ENCODE measurements at regions not wholly inside any gene's neighbourhood (a gene's known extent, or its start where the extent isn't known, plus 50 kb on each side); places are given as distances from the start of the nearest gene placed in this dataset.
"Not testable (repeated sequence)": the region's sequence is repeated elsewhere in the genome, so short reads cannot be mapped to it uniquely, and the experiment has no call there.

DNA sequence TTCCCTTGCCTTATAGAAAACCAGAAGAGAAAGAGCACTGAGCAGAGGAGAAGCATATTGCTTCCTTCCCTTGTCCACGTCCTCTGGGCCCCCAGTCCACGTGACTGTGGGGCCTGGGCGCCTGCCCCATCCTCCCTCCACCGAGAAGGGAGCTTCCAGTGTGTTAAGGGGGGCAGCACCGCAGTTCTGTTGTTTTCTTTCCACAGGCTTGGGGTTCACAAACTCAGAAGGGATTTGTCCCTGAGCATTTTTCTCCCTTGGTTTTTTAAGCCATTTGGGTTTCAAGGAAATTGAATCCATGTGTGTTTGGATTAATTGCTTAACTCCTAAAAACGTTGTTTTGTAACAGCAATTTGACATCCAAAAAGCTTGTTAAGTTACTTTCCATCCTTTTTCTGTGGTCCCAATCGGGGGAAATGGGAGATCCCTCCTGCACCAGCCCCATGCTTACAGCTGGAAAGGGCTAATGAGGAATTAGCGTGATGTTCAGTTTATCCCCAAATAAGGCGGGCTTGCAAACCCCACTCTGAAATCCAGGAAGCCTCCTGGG lies 347.5 kb upstream of the TNRC6C start:
- DNase-seq, result no peak

DNA sequence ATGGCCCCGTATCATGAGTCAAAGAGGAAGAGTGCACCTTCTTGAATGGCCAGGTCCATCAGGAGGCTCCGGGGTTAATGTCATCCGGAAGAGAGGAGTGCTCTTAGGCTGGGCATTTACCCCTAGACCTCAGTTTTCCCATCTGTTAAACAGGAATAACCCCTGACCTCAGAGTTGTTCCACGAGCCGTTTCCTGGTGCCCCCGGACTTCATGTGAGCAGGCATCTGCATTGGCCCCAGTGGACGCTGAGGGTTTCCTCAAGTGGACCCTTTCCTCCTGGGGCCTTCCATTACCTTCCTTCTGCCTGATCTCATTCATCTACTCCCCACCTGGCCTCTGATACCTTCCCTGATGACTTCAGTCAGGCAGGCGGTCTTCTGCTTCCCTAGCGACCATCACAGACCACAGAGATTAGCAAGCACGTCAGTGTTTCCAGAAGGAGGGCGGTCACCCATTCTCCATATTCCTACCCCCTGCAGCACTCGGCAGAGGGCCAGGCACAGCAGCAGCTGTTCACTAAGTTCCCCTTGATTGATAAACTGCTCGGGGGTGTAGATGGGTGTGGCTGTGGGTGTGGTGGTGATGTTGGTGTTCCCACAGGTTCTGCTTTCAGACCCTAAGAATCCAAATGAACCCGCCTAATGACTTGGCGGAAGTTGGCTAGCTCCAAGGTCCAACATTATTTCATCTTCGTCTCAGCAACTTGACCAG lies 346.6 kb upstream of the TNRC6C start:
- no peak for DNase-seq

DNA sequence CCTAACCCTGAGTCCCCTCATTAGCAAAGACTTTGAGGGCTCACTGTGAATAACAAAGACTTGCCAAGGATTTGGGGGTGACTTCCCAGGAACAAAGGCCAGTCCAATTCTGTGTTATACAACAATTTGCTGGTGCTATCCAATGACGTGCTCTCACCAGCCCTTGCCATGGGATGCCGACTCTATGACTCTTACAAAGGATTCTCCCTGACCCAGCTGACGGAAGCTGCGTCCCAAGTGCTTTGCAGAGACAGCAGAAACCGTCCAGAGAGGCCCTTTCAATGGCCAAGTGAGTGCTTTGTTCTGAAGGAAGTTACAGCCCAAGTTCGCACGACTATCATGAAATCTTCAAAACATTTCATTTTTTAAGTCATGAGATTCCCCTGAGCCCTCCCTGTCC lies 345.3 kb upstream of the TNRC6C start:
- no peak for DNase-seq

DNA sequence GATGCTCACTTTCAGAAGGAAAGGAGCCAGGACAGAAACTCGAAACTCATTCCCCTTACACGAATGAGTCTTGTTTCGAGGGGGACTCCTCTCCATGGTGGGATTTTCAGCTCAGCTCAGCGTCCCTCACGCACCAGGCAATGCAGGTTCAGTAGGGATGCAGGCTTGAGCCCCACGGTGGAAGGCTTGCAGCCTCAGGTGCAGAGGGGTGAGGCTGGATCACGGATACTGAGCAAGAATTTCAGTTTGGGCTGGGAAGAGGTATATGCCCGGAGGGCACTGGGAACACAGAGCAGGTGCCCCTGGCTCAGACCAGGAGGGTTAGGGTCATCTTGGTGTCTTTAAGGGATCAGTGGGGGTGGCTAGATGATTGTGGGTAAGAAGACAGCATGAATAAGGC lies 344.9 kb upstream of the TNRC6C start:
- no peak for DNase-seq

DNA sequence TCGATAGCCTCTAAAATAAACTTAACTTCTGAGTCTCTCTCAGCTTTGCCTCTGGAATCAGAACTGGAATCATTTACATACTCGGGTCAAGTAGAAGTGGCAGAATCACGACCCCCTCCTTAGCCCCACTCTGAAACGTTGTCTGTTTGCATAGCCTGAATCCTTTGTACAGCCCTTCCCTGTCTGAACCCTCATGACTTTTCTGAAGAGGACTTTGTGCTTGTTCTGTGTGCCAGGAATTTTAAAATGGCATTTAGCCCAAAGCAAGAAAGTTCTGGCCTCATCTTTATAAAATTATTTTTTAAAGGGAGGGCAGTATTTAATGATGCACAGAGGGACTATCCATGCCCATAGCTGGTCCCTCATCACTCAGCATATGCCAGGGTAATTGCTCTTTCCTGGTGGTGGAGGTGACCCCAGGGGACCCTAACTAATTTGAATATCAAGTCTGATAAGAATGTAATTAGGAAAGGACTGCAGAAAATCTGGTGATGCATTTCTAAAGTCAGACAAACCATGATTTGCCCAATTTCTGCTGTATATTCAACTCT lies 342.7 kb upstream of the TNRC6C start:
- DNase-seq, result no peak

DNA sequence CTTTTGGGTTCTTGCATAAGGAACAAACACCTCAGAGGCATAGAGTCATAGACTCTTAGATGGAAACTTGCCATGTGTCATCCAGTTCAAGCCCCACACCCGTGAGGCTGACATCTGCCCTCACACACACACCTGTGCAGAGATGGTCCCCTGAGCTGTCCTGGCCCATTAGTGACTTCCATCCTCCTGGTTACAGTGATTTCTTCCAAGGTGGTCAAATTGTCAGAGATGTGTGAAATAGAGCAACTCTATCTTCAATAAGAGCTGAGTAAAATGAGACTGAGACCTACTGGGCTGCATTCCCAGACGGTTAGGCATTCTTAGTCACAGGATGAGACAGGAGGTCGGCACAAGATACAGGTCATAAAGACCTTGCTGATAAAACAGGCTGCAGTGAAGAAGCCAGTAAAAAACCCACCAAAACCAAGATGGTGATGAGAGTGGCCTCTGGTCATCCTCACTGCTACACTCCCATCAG lies 342.2 kb upstream of the TNRC6C start:
- DNase-seq, result no peak

DNA sequence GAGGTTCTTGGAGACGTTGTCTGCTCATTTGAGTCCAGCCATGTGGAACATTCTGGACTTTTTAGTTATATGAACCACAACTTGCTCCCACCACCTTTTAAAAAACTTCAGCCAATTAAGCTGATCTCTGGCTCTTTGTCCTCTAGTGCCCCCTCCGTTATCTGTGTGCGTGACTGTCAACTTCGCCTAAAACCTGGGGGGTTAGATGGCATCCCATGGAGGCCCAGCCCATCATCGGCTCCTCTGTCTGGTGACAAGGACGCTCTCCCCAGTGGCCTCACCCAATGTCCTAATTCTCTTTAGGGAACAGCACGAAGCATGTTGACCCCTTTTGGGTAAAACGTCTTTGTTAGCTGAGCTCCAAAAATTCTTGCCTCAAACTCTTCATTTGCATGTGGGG lies 341.0 kb upstream of the TNRC6C start:
- no peak for DNase-seq

DNA sequence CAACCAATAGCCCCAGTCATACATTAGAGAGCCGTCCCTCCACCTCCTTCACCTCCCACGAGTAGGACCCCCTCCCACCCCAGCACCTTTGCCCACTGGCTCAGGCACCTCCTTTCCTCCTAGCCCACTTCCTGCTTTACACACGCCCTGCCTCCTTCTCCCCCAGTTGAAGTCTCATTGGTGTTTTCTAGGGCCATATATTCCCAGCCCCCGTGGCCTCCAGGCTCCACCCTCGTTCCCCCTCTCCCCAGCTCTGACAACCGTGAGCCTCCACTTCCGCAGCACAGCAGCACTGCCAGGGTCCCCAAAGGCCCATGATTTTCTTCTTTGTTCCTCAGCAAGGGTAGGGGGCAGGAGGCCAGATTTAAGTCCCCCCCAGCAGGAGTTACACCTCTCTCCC lies 340.3 kb upstream of the TNRC6C start:
- no peak for DNase-seq

DNA sequence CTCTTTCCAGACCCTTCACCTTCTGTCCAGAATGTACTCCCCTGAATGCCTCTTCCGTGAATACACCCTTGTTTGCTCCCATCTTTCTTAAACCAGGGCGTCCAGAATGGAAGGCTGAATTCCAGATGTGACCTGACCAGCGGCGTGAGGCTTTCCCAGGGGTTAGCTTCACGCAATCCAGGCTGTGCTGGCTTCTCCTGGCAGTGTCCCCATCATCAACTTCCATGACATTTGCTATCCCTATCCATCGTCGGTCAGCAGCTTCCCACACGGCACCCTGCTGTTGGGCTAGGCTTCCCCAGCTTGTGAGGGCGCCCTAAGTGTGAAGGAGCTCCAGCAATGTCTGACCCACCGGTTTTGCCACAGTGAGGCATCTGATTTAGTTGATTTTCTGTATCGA lies 339.8 kb upstream of the TNRC6C start:
- no peak for DNase-seq

DNA sequence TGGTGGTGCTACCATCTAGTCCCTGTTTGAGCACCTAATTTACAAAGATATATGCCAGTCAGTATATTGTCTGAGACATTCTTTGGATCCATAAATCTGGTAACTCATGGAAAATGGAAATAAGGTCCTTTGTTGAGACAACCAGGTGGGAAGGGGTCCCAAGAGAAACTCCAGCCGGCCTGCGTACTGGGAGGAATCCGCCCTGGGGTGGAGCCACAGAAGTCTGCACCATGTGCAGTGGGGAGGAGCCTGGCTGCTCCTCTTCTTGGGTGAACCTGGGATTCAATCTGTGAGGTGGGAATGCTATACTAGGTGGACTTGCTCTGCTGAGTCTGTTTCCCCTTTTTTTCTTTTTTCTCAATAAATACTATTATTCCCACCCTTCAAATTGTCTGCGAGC lies 339.2 kb upstream of the TNRC6C start:
- no peak for DNase-seq

DNA sequence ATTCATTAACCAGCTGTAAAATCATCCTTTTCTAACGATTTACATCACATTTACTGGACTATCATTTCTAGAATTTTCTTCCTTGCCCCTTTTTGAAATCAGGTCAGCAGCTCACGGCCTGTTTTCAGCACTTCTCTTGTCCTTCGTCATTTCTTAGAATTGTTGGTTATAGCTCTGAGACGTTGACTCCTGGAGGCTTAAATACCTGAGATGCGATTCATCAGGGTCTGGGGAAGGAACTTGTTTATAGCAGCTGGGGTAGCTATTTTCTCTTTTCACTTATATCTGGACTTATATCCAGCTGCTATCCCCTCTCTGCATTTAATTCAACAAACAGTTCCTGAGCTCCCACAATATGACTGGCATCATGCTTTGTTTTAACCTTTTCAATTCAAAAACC lies 338.7 kb upstream of the TNRC6C start:
- no peak for DNase-seq

DNA sequence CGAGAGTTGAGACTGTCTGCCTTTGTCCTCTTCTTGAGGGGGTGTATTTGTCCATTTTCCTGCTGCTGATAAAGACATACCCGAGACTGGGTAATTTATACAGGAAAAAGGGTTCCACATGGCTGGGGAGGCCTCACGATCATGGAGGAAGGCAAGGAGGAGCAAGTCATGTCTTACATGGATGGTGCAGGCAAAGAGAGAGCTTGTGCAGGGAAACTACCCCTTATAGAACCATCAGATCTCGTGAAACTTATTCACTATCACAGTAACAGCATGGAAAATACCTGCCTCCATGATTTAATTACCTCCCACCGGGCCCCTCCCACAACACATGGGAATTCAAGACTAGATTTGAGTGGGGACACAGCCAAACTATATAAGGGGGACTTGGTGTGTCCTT lies 338.2 kb upstream of the TNRC6C start:
- DNase-seq, result no peak

DNA sequence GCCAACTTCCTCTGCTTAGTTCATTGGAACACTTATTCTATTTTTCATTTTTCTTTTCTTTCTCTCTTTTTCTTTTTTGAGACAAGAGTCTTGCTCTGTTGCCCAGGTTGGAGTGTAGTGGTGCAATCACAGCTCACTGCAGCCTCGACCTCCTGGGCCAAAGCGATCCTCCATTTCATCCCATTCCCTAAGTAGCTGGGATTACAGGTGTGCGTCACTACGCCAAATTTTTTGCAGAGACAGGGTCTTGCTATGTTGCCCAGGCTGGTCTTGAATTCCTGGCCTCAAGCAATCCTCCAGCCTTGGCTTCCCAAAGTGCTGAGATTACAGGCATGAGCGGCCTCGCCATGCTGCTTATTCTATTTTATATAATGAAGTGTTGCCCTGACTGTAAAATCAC lies 336.4 kb upstream of the TNRC6C start:
- DNase-seq, result not testable (repeated sequence)

DNA sequence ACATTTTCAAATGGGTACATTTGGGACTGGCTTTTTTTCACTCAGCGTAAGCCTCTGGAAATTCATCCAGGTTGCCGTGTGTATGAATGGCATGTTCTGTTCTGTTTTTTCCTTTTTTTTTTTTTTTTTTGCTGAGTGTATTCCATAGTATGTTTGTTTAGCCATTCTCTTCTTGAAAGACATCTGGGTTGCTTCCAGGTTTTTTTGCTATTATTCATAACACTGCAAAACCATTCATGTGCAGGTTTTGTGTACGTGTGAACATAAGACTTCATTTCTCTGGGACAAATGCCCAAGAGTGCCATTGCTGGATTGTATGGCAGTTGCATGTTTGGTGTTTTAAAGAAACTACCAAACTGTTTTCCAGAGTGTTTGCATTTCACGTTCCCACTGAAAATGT lies 335.9 kb upstream of the TNRC6C start:
- DNase-seq, result no peak

DNA sequence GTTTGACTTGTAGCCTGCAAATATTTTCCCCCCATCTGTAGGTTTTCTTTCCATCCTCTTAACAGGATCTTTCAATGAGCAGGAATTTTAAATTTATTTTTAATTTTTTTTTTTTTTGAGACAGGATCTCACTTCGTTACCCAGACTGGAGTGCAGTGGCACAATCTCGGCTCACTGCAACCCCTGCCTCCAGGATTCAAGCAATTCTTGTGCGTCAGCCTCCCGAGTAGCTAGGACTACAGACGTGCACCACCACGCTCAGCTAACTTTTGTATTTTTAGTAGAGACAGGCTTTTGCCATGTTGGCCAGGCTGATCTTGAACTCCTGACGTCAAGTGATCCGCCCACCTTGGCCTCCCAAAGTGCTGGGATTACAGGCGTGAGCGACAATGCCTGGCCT lies 335.2 kb upstream of the TNRC6C start:
- not testable (repeated sequence) for DNase-seq

DNA sequence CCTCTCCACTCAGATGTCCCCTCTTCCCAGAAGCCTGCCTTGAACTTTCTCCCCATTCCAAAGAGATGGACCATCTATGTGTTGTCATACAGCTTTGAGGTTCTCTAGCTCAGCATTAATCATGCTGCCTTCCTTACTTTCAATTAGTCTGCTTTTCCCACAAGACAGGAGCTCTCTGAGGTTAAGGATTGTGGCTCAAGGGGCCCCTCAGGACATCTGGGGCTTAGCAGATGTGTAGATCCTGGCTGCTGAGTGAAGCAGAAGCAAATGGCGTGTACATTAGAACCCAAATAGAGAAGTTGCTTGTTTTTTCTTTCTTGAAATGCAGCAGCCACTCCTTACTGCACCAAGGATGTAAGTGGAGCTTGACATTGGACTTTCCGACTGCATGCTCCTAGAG lies 330.5 kb upstream of the TNRC6C start:
- DNase-seq, result no peak

DNA sequence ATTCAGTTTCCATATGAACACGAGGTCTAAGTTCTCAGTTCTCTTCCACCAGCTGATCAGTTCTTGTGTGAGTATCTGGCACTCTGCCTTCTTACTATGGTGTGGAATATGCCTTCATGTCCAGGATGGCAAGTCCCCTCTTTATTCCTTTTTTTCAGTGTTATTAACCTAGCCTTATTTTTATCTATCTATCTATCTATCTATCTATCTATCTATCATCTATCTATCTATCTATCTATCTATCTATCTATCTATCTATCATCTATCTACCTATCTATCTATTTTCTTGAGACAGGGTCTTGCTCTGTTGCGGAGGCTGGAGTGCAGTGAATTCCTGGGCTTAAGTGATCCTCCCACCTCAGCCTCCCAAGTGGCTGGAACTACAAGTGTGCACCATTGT lies 329.2 kb upstream of the TNRC6C start:
- DNase-seq, result not testable (repeated sequence)

DNA sequence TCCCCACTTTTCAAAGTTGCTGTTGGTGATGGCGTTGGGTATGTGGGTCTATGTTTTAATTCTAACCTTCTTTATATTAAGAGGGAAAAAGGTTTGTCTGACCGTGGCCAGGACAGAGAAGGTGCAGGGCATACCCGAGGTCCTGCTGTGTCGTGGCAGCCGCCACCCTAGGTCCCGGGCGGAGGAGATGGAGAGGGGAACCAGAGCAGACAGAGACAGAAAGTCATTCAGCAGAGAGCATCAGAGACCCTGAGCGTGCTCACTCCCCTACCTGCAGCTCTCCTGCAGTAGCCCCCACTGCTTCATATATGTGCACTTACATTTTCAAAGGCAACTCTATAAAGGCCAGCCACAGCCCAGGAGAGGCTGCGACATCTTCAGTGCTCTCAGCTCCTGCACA lies 327.2 kb upstream of the TNRC6C start:
- no peak for DNase-seq

DNA sequence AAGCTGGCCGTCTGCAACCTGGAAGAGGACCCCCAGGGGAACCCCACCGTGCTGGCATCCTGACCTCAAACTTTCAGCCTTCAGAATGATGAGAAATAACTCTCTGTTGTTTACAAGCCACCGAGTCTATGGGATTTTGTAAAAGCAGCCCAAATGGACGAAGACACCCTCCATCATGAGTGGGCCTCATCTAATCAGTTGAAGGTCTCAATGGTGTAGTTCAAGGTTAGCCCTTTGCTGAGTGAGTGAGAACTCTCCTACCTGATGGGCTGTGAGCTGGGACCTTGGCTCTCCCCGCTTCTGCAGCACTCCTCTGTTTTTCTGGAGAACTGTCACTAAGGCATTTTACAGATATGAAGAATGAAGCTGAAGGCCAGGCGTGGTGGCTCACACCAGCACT lies 325.9 kb upstream of the TNRC6C start:
- no peak for DNase-seq

DNA sequence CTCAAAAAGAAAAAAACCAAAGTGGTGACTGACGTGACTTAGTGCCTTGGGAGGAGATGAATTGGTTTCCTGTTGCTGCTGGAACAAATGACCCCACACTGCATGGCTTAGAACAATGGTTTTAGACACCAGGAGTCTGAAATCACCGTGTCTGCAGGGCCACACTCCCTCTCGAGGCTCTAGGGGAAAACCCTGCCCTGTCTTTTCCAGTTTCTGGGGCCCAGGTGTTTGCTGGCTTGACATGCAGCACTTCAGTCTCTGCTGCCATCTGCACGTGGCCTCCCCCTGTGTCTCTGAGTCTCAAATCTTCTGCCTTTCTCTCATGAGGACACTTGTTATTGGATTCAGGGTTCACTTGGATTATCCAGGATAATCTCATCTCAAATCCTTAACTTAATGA lies 323.8 kb upstream of the TNRC6C start:
- DNase-seq, result no peak

DNA sequence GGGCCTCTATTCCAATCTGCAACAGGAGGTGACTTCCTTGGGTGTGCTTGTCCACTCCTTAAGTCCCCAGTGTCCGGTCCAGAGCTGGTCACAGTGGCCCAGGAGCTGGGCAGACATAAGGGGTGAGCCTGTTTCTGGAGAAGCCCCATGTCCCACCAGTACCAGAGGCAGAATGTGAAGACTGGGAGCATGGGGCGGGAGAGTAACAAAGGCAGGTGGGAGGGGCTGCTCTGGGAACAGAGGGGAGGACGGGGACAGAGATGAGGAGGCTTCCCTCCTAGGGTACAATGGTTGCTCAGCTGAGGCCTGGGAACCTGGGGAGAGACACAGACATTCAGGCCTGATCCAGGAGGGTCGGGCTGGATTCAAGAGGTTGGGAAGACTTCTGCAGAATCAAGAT lies 323.3 kb upstream of the TNRC6C start:
- no peak for DNase-seq

DNA sequence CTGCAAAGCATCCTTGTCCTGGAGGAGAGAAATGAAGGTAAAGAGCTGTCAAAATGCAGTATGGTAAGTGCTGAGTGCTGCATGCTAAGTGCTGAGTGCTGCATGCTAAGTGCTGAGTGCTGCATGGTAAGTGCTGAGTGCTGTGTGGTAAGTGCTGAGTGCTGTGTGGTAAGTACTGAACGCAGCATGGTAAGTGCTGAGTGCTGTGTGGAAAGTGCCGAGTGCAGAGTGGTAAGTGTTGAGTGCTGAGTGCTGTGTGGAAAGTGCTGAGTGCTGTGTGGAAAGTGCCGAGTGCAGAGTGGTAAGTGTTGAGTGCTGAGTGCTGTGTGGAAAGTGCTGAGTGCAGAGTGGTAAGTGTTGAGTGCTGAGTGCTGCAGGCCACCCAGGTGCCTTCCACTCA lies 322.7 kb upstream of the TNRC6C start:
- not testable (repeated sequence) for DNase-seq

DNA sequence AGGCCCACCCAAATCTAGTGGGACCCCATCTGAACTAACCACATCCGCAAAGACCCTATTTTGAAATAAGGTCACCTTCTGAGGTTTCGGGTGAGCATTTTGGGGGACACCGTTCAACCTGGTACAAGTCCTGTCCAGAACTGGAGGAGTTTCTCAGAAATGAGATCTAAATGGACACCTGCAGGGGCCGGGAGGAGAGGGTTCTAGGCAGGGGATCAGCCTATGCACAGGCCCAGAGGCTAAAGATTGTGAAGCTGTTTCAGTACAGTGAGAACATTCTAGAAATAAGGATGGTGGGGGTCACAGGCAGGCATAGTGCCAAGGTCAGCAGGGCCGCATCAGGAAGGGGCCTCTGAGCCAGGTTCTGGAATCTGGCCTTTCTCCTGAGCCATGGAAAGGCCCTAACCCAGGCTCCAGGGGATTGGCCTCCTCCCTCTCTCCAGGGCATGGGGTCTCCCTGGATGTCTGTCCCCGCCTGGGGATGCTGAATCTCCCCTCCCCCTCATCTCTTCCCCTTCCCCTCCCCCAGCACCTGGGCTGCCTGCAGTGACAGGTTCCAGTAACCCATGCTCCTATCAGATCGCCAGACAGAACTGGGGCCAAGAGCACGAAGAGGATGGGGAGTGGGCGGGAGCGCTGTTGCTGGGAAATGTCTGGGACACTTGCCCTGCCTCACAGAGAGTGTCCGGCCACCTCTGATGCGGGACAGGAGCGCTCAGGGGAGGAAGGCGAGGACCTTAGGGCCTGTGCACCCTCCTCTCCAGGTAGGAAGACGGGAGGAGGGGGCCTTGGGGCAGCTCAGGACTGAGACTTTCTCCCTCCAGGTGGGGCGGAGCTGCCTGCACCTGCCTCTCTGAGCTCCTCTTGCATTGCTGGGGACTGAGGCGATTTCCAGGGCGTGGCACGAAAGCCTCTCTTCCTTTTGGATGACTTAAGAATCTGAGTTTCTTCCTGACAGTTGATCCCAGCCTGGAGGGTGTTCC lies 321.4 kb upstream of the TNRC6C start:
- DNase-seq, result no peak
